H1 (cell line): ENCODE measurements at regions not wholly inside any gene's neighbourhood (a gene's known extent, or its start where the extent isn't known, plus 50 kb on each side); places are given as distances from the start of the nearest gene placed in this dataset.

Source experiments
- KDM1A ChIP-seq: fragments of 200-600, 300-600 bp; sonication (generic); IDR thresholded peaks from 2 replicates; pipeline ENCODE4 v1.7.1; 2016; ENCODE audit warnings: mild to moderate bottlenecking, low read length, borderline replicate concordance
- KDM5A ChIP-seq: fragments of 200-600 bp; IDR thresholded peaks from 2 replicates; pipeline ENCODE4 v1.7.1; 2012; ENCODE audit warnings: mild to moderate bottlenecking, low read length, inconsistent platforms, mixed read lengths
- SAP30 ChIP-seq: fragments of 300-600 bp; sonication (generic); IDR thresholded peaks from 2 replicates; pipeline ENCODE4 v1.7.1; 2012; ENCODE audit warnings: low read length, moderate library complexity, mild to moderate bottlenecking, inconsistent platforms; ENCODE audit not compliant: insufficient read depth, insufficient replicate concordance
- TF ChIP-seq, protein P1 (sequence below): fragments of 300-600 bp; sonication (generic); IDR thresholded peaks from 2 replicates; pipeline ENCODE4 v1.7.1; 2012; ENCODE audit warnings: low read length, moderate library complexity, mild to moderate bottlenecking, inconsistent platforms; ENCODE audit not compliant: insufficient replicate concordance

DNA sequence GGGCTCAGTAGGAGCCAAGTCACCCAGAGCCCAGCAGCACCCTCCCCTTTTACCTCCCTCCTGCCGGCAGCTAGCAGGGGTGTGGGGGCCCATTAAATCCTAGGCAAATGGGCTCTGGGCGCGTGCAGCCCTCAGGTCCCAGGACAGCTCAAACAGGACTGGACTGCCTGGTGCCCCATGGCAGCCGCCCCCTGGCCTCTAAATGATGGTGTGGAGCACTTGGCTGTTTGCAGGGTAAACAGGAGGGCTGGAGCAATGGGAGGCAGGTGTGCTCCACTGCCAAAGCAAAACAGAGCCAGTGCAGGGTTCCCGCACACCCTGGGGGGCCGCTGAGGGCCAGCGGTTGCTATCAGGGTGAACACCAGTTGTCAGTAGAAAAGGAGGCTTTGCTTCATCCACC, 55.9 kb upstream of the C5orf58 start (continued):
- TF ChIP-seq, protein P1, sequence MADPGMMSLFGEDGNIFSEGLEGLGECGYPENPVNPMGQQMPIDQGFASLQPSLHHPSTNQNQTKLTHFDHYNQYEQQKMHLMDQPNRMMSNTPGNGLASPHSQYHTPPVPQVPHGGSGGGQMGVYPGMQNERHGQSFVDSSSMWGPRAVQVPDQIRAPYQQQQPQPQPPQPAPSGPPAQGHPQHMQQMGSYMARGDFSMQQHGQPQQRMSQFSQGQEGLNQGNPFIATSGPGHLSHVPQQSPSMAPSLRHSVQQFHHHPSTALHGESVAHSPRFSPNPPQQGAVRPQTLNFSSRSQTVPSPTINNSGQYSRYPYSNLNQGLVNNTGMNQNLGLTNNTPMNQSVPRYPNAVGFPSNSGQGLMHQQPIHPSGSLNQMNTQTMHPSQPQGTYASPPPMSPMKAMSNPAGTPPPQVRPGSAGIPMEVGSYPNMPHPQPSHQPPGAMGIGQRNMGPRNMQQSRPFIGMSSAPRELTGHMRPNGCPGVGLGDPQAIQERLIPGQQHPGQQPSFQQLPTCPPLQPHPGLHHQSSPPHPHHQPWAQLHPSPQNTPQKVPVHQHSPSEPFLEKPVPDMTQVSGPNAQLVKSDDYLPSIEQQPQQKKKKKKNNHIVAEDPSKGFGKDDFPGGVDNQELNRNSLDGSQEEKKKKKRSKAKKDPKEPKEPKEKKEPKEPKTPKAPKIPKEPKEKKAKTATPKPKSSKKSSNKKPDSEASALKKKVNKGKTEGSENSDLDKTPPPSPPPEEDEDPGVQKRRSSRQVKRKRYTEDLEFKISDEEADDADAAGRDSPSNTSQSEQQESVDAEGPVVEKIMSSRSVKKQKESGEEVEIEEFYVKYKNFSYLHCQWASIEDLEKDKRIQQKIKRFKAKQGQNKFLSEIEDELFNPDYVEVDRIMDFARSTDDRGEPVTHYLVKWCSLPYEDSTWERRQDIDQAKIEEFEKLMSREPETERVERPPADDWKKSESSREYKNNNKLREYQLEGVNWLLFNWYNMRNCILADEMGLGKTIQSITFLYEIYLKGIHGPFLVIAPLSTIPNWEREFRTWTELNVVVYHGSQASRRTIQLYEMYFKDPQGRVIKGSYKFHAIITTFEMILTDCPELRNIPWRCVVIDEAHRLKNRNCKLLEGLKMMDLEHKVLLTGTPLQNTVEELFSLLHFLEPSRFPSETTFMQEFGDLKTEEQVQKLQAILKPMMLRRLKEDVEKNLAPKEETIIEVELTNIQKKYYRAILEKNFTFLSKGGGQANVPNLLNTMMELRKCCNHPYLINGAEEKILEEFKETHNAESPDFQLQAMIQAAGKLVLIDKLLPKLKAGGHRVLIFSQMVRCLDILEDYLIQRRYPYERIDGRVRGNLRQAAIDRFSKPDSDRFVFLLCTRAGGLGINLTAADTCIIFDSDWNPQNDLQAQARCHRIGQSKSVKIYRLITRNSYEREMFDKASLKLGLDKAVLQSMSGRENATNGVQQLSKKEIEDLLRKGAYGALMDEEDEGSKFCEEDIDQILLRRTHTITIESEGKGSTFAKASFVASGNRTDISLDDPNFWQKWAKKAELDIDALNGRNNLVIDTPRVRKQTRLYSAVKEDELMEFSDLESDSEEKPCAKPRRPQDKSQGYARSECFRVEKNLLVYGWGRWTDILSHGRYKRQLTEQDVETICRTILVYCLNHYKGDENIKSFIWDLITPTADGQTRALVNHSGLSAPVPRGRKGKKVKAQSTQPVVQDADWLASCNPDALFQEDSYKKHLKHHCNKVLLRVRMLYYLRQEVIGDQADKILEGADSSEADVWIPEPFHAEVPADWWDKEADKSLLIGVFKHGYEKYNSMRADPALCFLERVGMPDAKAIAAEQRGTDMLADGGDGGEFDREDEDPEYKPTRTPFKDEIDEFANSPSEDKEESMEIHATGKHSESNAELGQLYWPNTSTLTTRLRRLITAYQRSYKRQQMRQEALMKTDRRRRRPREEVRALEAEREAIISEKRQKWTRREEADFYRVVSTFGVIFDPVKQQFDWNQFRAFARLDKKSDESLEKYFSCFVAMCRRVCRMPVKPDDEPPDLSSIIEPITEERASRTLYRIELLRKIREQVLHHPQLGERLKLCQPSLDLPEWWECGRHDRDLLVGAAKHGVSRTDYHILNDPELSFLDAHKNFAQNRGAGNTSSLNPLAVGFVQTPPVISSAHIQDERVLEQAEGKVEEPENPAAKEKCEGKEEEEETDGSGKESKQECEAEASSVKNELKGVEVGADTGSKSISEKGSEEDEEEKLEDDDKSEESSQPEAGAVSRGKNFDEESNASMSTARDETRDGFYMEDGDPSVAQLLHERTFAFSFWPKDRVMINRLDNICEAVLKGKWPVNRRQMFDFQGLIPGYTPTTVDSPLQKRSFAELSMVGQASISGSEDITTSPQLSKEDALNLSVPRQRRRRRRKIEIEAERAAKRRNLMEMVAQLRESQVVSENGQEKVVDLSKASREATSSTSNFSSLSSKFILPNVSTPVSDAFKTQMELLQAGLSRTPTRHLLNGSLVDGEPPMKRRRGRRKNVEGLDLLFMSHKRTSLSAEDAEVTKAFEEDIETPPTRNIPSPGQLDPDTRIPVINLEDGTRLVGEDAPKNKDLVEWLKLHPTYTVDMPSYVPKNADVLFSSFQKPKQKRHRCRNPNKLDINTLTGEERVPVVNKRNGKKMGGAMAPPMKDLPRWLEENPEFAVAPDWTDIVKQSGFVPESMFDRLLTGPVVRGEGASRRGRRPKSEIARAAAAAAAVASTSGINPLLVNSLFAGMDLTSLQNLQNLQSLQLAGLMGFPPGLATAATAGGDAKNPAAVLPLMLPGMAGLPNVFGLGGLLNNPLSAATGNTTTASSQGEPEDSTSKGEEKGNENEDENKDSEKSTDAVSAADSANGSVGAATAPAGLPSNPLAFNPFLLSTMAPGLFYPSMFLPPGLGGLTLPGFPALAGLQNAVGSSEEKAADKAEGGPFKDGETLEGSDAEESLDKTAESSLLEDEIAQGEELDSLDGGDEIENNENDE: no peak
- TF ChIP-seq SAP30 (no peak), KDM1A (no peak), KDM5A (no peak)
